IMR-90 (cell line): ENCODE measurements at regions not wholly inside any gene's neighbourhood (a gene's known extent, or its start where the extent isn't known, plus 50 kb on each side); places are given as distances from the start of the nearest gene placed in this dataset.

Source experiments
- CHD1 ChIP-seq: IDR thresholded peaks from 2 replicates; pipeline ENCODE4 v1.6.1; 2012; ENCODE audit warnings: low read depth, low read length, improper control_type of control experiment
- CTCF ChIP-seq: conservative IDR thresholded peaks from 2 replicates; pipeline ENCODE4 v1.5.1; 2012; ENCODE audit warnings: mild to moderate bottlenecking, low read depth, low read length, improper control_type of control experiment
- MXI1 ChIP-seq: IDR thresholded peaks from 2 replicates; pipeline ENCODE4 v1.6.1; 2012; ENCODE audit warnings: low read depth, mild to moderate bottlenecking, low read length, moderate library complexity, borderline replicate concordance
- POLR2A ChIP-seq: IDR thresholded peaks from 2 replicates; pipeline ENCODE4 v1.6.1; 2012; ENCODE audit warnings: mild to moderate bottlenecking, low read depth, low read length
- RAD21 ChIP-seq: IDR thresholded peaks from 2 replicates; pipeline ENCODE4 v1.6.1; 2012; ENCODE audit warnings: low read length, improper control_type of control experiment
- SMC3 ChIP-seq: fragments of 150-350 bp; IDR thresholded peaks from 2 replicates; pipeline ENCODE4 v1.6.1; 2016; ENCODE audit warnings: low read depth, mild to moderate bottlenecking, antibody characterized with exemption, low read length, moderate library complexity
- TF ChIP-seq, protein P1 (sequence below): fragments of 150-350 bp; IDR thresholded peaks from 2 replicates; pipeline ENCODE4 v1.6.1; 2017; ENCODE audit warnings: mild to moderate bottlenecking, antibody characterized with exemption, low read length, low read depth

DNA sequence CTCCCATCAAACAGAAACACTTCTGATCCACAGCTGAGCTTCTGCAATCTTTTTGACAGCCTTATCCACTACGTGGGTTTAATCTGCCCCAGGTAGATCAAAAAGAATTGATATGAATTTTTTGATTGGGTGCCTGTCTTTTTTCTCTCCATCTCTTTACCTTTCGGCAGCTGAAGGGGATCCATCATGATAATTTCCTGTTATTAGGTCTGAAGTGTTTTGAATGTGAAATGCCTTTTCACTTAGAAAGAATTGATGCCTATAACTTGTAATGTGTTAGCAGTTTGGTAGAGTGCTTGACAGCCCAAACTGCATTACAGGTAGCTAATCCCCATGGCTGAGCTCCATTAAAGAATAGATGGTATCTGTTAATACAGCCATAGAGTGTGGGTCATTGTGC is 745.4 kb downstream of the TLR4 start:
- TF ChIP-seq CHD1 = no peak
- TF ChIP-seq, protein P1, sequence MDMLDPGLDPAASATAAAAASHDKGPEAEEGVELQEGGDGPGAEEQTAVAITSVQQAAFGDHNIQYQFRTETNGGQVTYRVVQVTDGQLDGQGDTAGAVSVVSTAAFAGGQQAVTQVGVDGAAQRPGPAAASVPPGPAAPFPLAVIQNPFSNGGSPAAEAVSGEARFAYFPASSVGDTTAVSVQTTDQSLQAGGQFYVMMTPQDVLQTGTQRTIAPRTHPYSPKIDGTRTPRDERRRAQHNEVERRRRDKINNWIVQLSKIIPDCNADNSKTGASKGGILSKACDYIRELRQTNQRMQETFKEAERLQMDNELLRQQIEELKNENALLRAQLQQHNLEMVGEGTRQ = no peak
- no peak for TF ChIP-seq CTCF
- TF ChIP-seq MXI1 = no peak
- TF ChIP-seq POLR2A = no peak
- TF ChIP-seq SMC3 = no peak
- TF ChIP-seq RAD21 = no peak
